Tibial artery (tissue), 4 donors: ENCODE measurements at regions not wholly inside any gene's neighbourhood (a gene's known extent, or its start where the extent isn't known, plus 50 kb on each side); places are given as distances from the start of the nearest gene placed in this dataset.

ENCODE experiments used
- DNase-seq, 2 donors: peaks; one replicate each; pipeline ENCODE4 v3.0.0-alpha.2; 2019
- H3K27ac ChIP-seq, 2 donors: fragments of 200-600 bp; sonication (generic) in 1 of 2; 1 replicate in 1 of 2; 2 replicates in 1 of 2; pipeline ENCODE4 v1.5.1; 2018 to 2019; ENCODE audit warnings: mild to moderate bottlenecking in 1 of 2
- H3K27me3 ChIP-seq, 2 donors: fragments of 200-600 bp; sonication (generic) in 1 of 2; one replicate each; pipeline versions ENCODE4 v1.5.1 to v1.6.0; 2016 to 2019
- H3K36me3 ChIP-seq, 3 donors: fragments of 200-600 bp; sonication (generic) in 2 of 3; one replicate each; pipeline ENCODE4 v1.5.1; 2016 to 2019; ENCODE audit warnings: mild to moderate bottlenecking in 2 of 3
- H3K4me1 ChIP-seq, 4 donors: fragments of 200-600 bp; sonication (generic) in 2 of 4; 1 replicate in 3 of 4; 2 replicates in 1 of 4; pipeline ENCODE4 v1.5.1; 2016 to 2019
- H3K4me3 ChIP-seq, 2 donors: fragments of 200-600 bp; sonication (generic) in 1 of 2; 1 replicate in 1 of 2; 2 replicates in 1 of 2; pipeline ENCODE4 v1.5.1; 2018 to 2019; ENCODE audit warnings: mild to moderate bottlenecking in 2 of 2
- H3K9me3 ChIP-seq, 3 donors: fragments of 200-600 bp; sonication (generic) in 1 of 3; one replicate each; pipeline ENCODE4 v1.5.1; 2016 to 2019
- CTCF ChIP-seq, 2 experiments: fragments of 200-600 bp in 1 of 2; fragments of 450-650 bp in 1 of 2; IDR thresholded peaks; one replicate each; pipeline ENCODE4 v1.5.1; 2017 to 2019; ENCODE audit warnings: antibody characterized with exemption in 2 of 2, mild to moderate bottlenecking in 1 of 2, moderate library complexity in 1 of 2
- intact Hi-C: fragments of 100-400 bp; cut with DNase I; formaldehyde crosslinking; loops from one replicate; pipeline ENCODE4 v1.15.0; 2023; ENCODE audit warnings: low total_unique reads

GRCh38 chr21:19781881-19782652 is 1216.1 kb upstream of the NCAM2 start:
- DNase-seq, result no peak
- H3K36me3 ChIP-seq, result no peaks in the 10 kb centered on the region
- H3K27me3 ChIP-seq, result no peaks in the 10 kb centered on the region
- intact Hi-C loops, result no loop called here
- no peak for TF ChIP-seq CTCF (IDR thresholded peaks at IDR 0.05)
- H3K9me3 ChIP-seq, result peaks cover 0 to 7% (median 0%) of the 10 kb centered on the region in 3 donors
- H3K4me3 ChIP-seq, result no peak overlapping the region
- no peaks in the 10 kb centered on the region for H3K4me1 ChIP-seq
- H3K27ac ChIP-seq, result no peak overlapping the region

GRCh38 chr21:19785941-19786340 is 1212.3 kb upstream of the NCAM2 start:
- H3K9me3 ChIP-seq, result no peaks in the 10 kb centered on the region
- intact Hi-C loops, result no loop called here
- H3K4me1 ChIP-seq, result no peaks in the 10 kb centered on the region
- no peak for DNase-seq
- H3K4me3 ChIP-seq, result no peak overlapping the region
- H3K27ac ChIP-seq, result no peak overlapping the region
- H3K27me3 ChIP-seq, result no peaks in the 10 kb centered on the region
- H3K36me3 ChIP-seq, result no peaks in the 10 kb centered on the region
- TF ChIP-seq CTCF (IDR thresholded peaks at IDR 0.05), result no peak

- H3K4me3 ChIP-seq, result no peak overlapping the region
- no peak overlapping the region for H3K27ac ChIP-seq
- no peak for TF ChIP-seq CTCF (IDR thresholded peaks at IDR 0.05)
- no peak for DNase-seq
- peaks cover 0 to 4% (median 0%) of the 10 kb centered on the region in 4 donors for H3K4me1 ChIP-seq
- intact Hi-C loops, result no loop called here
- no peaks in the 10 kb centered on the region for H3K27me3 ChIP-seq
- H3K36me3 ChIP-seq, result no peaks in the 10 kb centered on the region
- no peaks in the 10 kb centered on the region for H3K9me3 ChIP-seq
Measured at GRCh38 chr21:19792004-19792403, 1206.2 kb upstream of the NCAM2 start.

DNA sequence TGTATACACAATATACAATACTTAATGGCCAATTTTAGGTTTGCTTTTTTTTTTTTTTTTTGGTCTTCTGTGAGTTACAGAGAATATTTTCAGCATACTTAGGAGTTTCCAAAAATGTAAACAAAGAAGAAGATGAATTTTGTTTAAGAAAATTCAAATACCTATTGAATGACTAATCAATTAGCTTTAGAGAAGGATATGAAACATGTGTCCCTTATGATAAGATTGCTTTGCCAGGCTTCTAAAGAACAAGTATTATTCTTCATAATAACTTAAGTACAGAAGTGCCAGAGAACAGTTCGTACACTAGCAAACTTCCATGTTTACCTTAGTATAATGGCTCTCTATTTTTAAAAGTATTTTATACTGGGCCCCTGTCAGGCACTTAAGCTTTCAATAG is 1191.0 kb upstream of the NCAM2 start:
- no peak for TF ChIP-seq CTCF (IDR thresholded peaks at IDR 0.05)

GRCh38 chr21:19810779-19811178 is 1187.4 kb upstream of the NCAM2 start:
- DNase-seq, result no peak
- TF ChIP-seq CTCF (IDR thresholded peaks at IDR 0.05), result no peak
- H3K27ac ChIP-seq, result no peak overlapping the region
- H3K27me3 ChIP-seq, result no peaks in the 10 kb centered on the region
- H3K36me3 ChIP-seq, result no peaks in the 10 kb centered on the region
- intact Hi-C loops, result no loop called here
- H3K4me1 ChIP-seq, result no peaks in the 10 kb centered on the region
- no peaks in the 10 kb centered on the region for H3K9me3 ChIP-seq
- no peak overlapping the region for H3K4me3 ChIP-seq

More for the DNA sequence above, 1191.0 kb upstream of the NCAM2 start:
- H3K27me3 ChIP-seq, result no peaks in the 10 kb centered on the region
- H3K4me3 ChIP-seq, result no peak overlapping the region
- no peaks in the 10 kb centered on the region for H3K9me3 ChIP-seq
- intact Hi-C loops, result no loop called here
- DNase-seq, result no peak
- H3K4me1 ChIP-seq, result no peaks in the 10 kb centered on the region
- no peaks in the 10 kb centered on the region for H3K36me3 ChIP-seq
- H3K27ac ChIP-seq, result no peak overlapping the region
